Astrocyte (in vitro differentiated cells and primary cell): ENCODE measurements at regions not wholly inside any gene's neighbourhood (a gene's known extent, or its start where the extent isn't known, plus 50 kb on each side); places are given as distances from the start of the nearest gene placed in this dataset.

ENCODE experiments used
- DNase-seq: peaks from one replicate; pipeline ENCODE4 v3.0.0-alpha.2; 2010; ENCODE audit warnings: low read depth
- FAIRE-seq: peaks from 2 replicates; lab custom pipeline; 2011; peaks lifted over from hg19 to GRCh38; lab: Jason Lieb, UNC
- H2AFZ ChIP-seq: 2 replicates; pipeline ENCODE4 v1.6.0; 2012; ENCODE audit warnings: low read depth, low read length, inconsistent platforms
- H3K27ac ChIP-seq: 2 replicates; pipeline ENCODE4 v1.5.1; 2011; ENCODE audit warnings: low read depth, low read length, inconsistent platforms
- H3K27me3 ChIP-seq: 2 replicates; pipeline ENCODE4 v1.6.0; 2011; ENCODE audit warnings: low read length, inconsistent platforms; ENCODE audit not compliant: insufficient read depth
- H3K36me3 ChIP-seq: 2 replicates; pipeline ENCODE4 v1.5.1; 2011; ENCODE audit warnings: low read length, inconsistent platforms; ENCODE audit not compliant: insufficient read depth
- H3K4me1 ChIP-seq: 2 replicates; pipeline ENCODE4 v1.5.1; 2011; ENCODE audit warnings: low read length, inconsistent platforms; ENCODE audit not compliant: insufficient read depth
- H3K4me2 ChIP-seq: 2 replicates; pipeline ENCODE4 v1.6.0; 2012; ENCODE audit warnings: low read length, inconsistent platforms
- H3K4me3 ChIP-seq: 2 replicates; pipeline ENCODE4 v1.5.1; 2011; ENCODE audit warnings: low read depth, mild to moderate bottlenecking, low read length, inconsistent platforms; ENCODE audit not compliant: insufficient read depth
- H3K79me2 ChIP-seq: 2 replicates; pipeline ENCODE4 v1.6.0; 2012; ENCODE audit warnings: mild to moderate bottlenecking, low read length, inconsistent platforms; ENCODE audit not compliant: insufficient read depth
- H3K9ac ChIP-seq: 2 replicates; pipeline ENCODE4 v1.6.0; 2012; ENCODE audit warnings: mild to moderate bottlenecking, low read length, inconsistent platforms
- H3K9me3 ChIP-seq: 2 replicates; pipeline ENCODE4 v1.5.1; 2012; ENCODE audit warnings: low read depth, mild to moderate bottlenecking, low read length, inconsistent platforms; ENCODE audit not compliant: insufficient read depth
- H4K20me1 ChIP-seq: 2 replicates; pipeline ENCODE4 v1.6.0; 2012; ENCODE audit warnings: low read length, inconsistent platforms; ENCODE audit not compliant: insufficient read depth
- H3K27ac Mint-ChIP-seq: one replicate; pipeline ENCODE4 v1.8.0; 2021; ENCODE audit warnings: mild to moderate bottlenecking, mixed read lengths; ENCODE audit not compliant: unreplicated experiment
- H3K27me3 Mint-ChIP-seq: one replicate; pipeline ENCODE4 v1.8.0; 2021; ENCODE audit warnings: low read depth, mixed read lengths; ENCODE audit not compliant: unreplicated experiment
- H3K36me3 Mint-ChIP-seq: one replicate; pipeline ENCODE4 v1.8.0; 2021; ENCODE audit warnings: low read depth, mixed read lengths; ENCODE audit not compliant: unreplicated experiment
- H3K4me1 Mint-ChIP-seq: one replicate; pipeline ENCODE4 v1.8.0; 2021; ENCODE audit warnings: low read depth, mixed read lengths; ENCODE audit not compliant: unreplicated experiment
- H3K4me3 Mint-ChIP-seq: one replicate; pipeline ENCODE4 v1.8.0; 2021; ENCODE audit warnings: mild to moderate bottlenecking, moderate library complexity, mixed read lengths; ENCODE audit not compliant: unreplicated experiment
- H3K9me3 Mint-ChIP-seq: one replicate; pipeline ENCODE4 v1.8.0; 2021; ENCODE audit warnings: mild to moderate bottlenecking, mixed read lengths; ENCODE audit not compliant: unreplicated experiment
- CTCF ChIP-seq: IDR thresholded peaks from 2 replicates; pipeline ENCODE4 v1.5.1; 2011; ENCODE audit warnings: low read depth, mild to moderate bottlenecking, inconsistent platforms, low read length, moderate library complexity; ENCODE audit not compliant: insufficient read depth
- EZH2 ChIP-seq: IDR thresholded peaks from 2 replicates; pipeline ENCODE4 v1.6.1; 2012; ENCODE audit warnings: mild to moderate bottlenecking, low read length, inconsistent platforms; ENCODE audit not compliant: insufficient read depth

- no peak overlapping the region for H3K4me2 ChIP-seq
- FAIRE-seq: no peak
- H3K9me3 ChIP-seq: no peaks in the 10 kb centered on the region
- H3K36me3 Mint-ChIP-seq: no peaks in the 10 kb centered on the region
- no peaks in the 10 kb centered on the region for H3K79me2 ChIP-seq
- H3K9ac ChIP-seq: no peak overlapping the region
- peaks cover 4% of the 10 kb centered on the region for H3K4me1 Mint-ChIP-seq
- no peak overlapping the region for H2AFZ ChIP-seq
- peak; percentile 83 for DNase-seq
- no peak overlapping the region for H3K4me3 Mint-ChIP-seq
- H3K27me3 Mint-ChIP-seq: peaks cover 7% of the 10 kb centered on the region
- H3K36me3 ChIP-seq: no peaks in the 10 kb centered on the region
- no peaks in the 10 kb centered on the region for H3K4me1 ChIP-seq
- H3K4me3 ChIP-seq: no peak overlapping the region
- no peak overlapping the region for H3K27ac ChIP-seq
- no peaks in the 10 kb centered on the region for H4K20me1 ChIP-seq
- H3K27ac Mint-ChIP-seq: peak overlapping the region; percentile 38
- H3K9me3 Mint-ChIP-seq: peaks cover 2% of the 10 kb centered on the region
- no peaks in the 10 kb centered on the region for H3K27me3 ChIP-seq
- no peak for TF ChIP-seq EZH2
- TF ChIP-seq CTCF: no peak
Measured at GRCh38 chr16:51648526-51648925, 497.5 kb upstream of the SALL1 start.

GRCh38 chr16:51641191-51641765, 490.2 kb upstream of the SALL1 start:
- H3K9me3 Mint-ChIP-seq: peaks cover 2% of the 10 kb centered on the region
- TF ChIP-seq EZH2 (no peak), CTCF (no peak)
- H3K4me1 ChIP-seq: no peaks in the 10 kb centered on the region
- H3K9ac ChIP-seq: no peak overlapping the region
- peaks cover 10% of the 10 kb centered on the region for H3K27me3 Mint-ChIP-seq
- no peaks in the 10 kb centered on the region for H4K20me1 ChIP-seq
- H3K27ac ChIP-seq: no peak overlapping the region
- no peak overlapping the region for H2AFZ ChIP-seq
- H3K79me2 ChIP-seq: no peaks in the 10 kb centered on the region
- no peak overlapping the region for H3K27ac Mint-ChIP-seq
- H3K4me2 ChIP-seq: no peak overlapping the region
- no peak overlapping the region for H3K4me3 Mint-ChIP-seq
- H3K4me3 ChIP-seq: no peak overlapping the region
- no peaks in the 10 kb centered on the region for H3K36me3 ChIP-seq
- DNase-seq: peak; percentile 66
- no peaks in the 10 kb centered on the region for H3K9me3 ChIP-seq
- no peaks in the 10 kb centered on the region for H3K27me3 ChIP-seq
- peaks cover 2% of the 10 kb centered on the region for H3K36me3 Mint-ChIP-seq
- no peak for FAIRE-seq
- H3K4me1 Mint-ChIP-seq: peaks cover 24% of the 10 kb centered on the region

GRCh38 chr16:51640196-51640595, 489.1 kb upstream of the SALL1 start:
- H3K4me1 ChIP-seq: no peaks in the 10 kb centered on the region
- no peaks in the 10 kb centered on the region for H3K36me3 ChIP-seq
- no peaks in the 10 kb centered on the region for H3K27me3 ChIP-seq
- H3K4me3 Mint-ChIP-seq: no peak overlapping the region
- no peak overlapping the region for H3K4me3 ChIP-seq
- no peak overlapping the region for H3K27ac Mint-ChIP-seq
- H3K4me2 ChIP-seq: no peak overlapping the region
- no peak overlapping the region for H3K27ac ChIP-seq
- TF ChIP-seq CTCF (no peak), EZH2 (no peak)
- H3K4me1 Mint-ChIP-seq: peaks cover 24% of the 10 kb centered on the region
- no peaks in the 10 kb centered on the region for H3K9me3 ChIP-seq
- no peaks in the 10 kb centered on the region for H4K20me1 ChIP-seq
- FAIRE-seq (no peak), DNase-seq (no peak)
- H3K9ac ChIP-seq: no peak overlapping the region
- no peaks in the 10 kb centered on the region for H3K79me2 ChIP-seq
- no peak overlapping the region for H2AFZ ChIP-seq
- peaks cover 2% of the 10 kb centered on the region for H3K9me3 Mint-ChIP-seq
- peaks cover 13% of the 10 kb centered on the region for H3K27me3 Mint-ChIP-seq
- peaks cover 2% of the 10 kb centered on the region for H3K36me3 Mint-ChIP-seq
